Osteocyte (in vitro differentiated cells): ENCODE measurements at regions not wholly inside any gene's neighbourhood (a gene's known extent, or its start where the extent isn't known, plus 50 kb on each side); places are given as distances from the start of the nearest gene placed in this dataset.

ENCODE experiments used
- DNase-seq: peaks from one replicate; pipeline ENCODE4 v3.0.0; 2021; ENCODE audit warnings: mixed read lengths; ENCODE audit not compliant: unreplicated experiment; ENCODE audit errors: extremely low spot score
- H3K27ac Mint-ChIP-seq: one replicate; pipeline ENCODE4 v1.8.0; 2021; ENCODE audit warnings: mild to moderate bottlenecking, mixed read lengths; ENCODE audit not compliant: unreplicated experiment
- H3K27me3 Mint-ChIP-seq: one replicate; pipeline ENCODE4 v1.8.0; 2021; ENCODE audit warnings: mixed read lengths; ENCODE audit not compliant: unreplicated experiment
- H3K36me3 Mint-ChIP-seq: one replicate; pipeline ENCODE4 v1.8.0; 2021; ENCODE audit warnings: mixed read lengths; ENCODE audit not compliant: unreplicated experiment
- H3K4me1 Mint-ChIP-seq: one replicate; pipeline ENCODE4 v1.8.0; 2021; ENCODE audit warnings: mixed read lengths; ENCODE audit not compliant: unreplicated experiment
- H3K4me3 Mint-ChIP-seq: one replicate; pipeline ENCODE4 v1.8.0; 2021; ENCODE audit warnings: mild to moderate bottlenecking, moderate library complexity, mixed read lengths; ENCODE audit not compliant: unreplicated experiment
- H3K9me3 Mint-ChIP-seq: one replicate; pipeline ENCODE4 v1.8.0; 2021; ENCODE audit warnings: mixed read lengths; ENCODE audit not compliant: unreplicated experiment
- CTCF ChIP-seq: fragments of 200-600 bp; sonication (generic); IDR thresholded peaks from 2 replicates; pipeline ENCODE4 v1.5.0; 2021; ENCODE audit warnings: antibody characterized with exemption, mild to moderate bottlenecking, moderate library complexity

GRCh38 chr5:87946271-87946670 lies 322.4 kb downstream of the TMEM161B start:
- Mint-ChIP-seq H3K27me3 (no peaks in the 10 kb centered on the region), H3K4me1 (no peaks in the 10 kb centered on the region), H3K4me3 (no peak overlapping the region), H3K36me3 (no peaks in the 10 kb centered on the region), H3K9me3 (no peaks in the 10 kb centered on the region), H3K27ac (no peak overlapping the region)
- no peak for DNase-seq
- TF ChIP-seq CTCF, result no peak

- Mint-ChIP-seq H3K36me3 (no peaks in the 10 kb centered on the region), H3K9me3 (no peaks in the 10 kb centered on the region), H3K27me3 (no peaks in the 10 kb centered on the region), H3K4me3 (no peak overlapping the region), H3K27ac (no peak overlapping the region), H3K4me1 (no peaks in the 10 kb centered on the region)
- no peak for TF ChIP-seq CTCF
- no peak for DNase-seq
Measured at GRCh38 chr5:87945286-87945650, 323.4 kb downstream of the TMEM161B start.

GRCh38 chr5:87944553-87945285 lies 323.9 kb downstream of the TMEM161B start:
- no peak overlapping the region for H3K4me3 Mint-ChIP-seq
- TF ChIP-seq CTCF, result no peak
- no peaks in the 10 kb centered on the region for H3K27me3 Mint-ChIP-seq
- no peaks in the 10 kb centered on the region for H3K36me3 Mint-ChIP-seq
- H3K9me3 Mint-ChIP-seq, result no peaks in the 10 kb centered on the region
- no peaks in the 10 kb centered on the region for H3K4me1 Mint-ChIP-seq
- H3K27ac Mint-ChIP-seq, result no peak overlapping the region
- DNase-seq, result no peak

GRCh38 chr5:87940775-87941174 lies 327.9 kb downstream of the TMEM161B start:
- no peak for DNase-seq
- H3K27me3 Mint-ChIP-seq, result no peaks in the 10 kb centered on the region
- no peaks in the 10 kb centered on the region for H3K4me1 Mint-ChIP-seq
- H3K4me3 Mint-ChIP-seq, result no peak overlapping the region
- no peaks in the 10 kb centered on the region for H3K36me3 Mint-ChIP-seq
- H3K27ac Mint-ChIP-seq, result no peak overlapping the region
- TF ChIP-seq CTCF, result no peak
- H3K9me3 Mint-ChIP-seq, result no peaks in the 10 kb centered on the region

GRCh38 chr5:87936667-87937066 lies 332.0 kb downstream of the TMEM161B start:
- Mint-ChIP-seq H3K27me3 (no peaks in the 10 kb centered on the region), H3K27ac (no peak overlapping the region), H3K9me3 (peaks cover 3% of the 10 kb centered on the region), H3K4me3 (no peak overlapping the region), H3K4me1 (no peaks in the 10 kb centered on the region), H3K36me3 (no peaks in the 10 kb centered on the region)
- no peak for TF ChIP-seq CTCF
- DNase-seq, result no peak
